Stimulated activated CD4-positive, alpha-beta T cell treated with anti-CD3 and anti-CD28 coated beads, Interleukin-1b, Interleukin-23, amount 100 ng/mL, for 24 hours (primary cell): ENCODE measurements at regions not wholly inside any gene's neighbourhood (a gene's known extent, or its start where the extent isn't known, plus 50 kb on each side); places are given as distances from the start of the nearest gene placed in this dataset.

ENCODE experiments used
- DNase-seq, 4 experiments: peaks; one replicate each; pipeline ENCODE4 v3.0.0-alpha.2; 2020; ENCODE audit warnings: low read depth in 4 of 4, low spot score in 1 of 4

DNA sequence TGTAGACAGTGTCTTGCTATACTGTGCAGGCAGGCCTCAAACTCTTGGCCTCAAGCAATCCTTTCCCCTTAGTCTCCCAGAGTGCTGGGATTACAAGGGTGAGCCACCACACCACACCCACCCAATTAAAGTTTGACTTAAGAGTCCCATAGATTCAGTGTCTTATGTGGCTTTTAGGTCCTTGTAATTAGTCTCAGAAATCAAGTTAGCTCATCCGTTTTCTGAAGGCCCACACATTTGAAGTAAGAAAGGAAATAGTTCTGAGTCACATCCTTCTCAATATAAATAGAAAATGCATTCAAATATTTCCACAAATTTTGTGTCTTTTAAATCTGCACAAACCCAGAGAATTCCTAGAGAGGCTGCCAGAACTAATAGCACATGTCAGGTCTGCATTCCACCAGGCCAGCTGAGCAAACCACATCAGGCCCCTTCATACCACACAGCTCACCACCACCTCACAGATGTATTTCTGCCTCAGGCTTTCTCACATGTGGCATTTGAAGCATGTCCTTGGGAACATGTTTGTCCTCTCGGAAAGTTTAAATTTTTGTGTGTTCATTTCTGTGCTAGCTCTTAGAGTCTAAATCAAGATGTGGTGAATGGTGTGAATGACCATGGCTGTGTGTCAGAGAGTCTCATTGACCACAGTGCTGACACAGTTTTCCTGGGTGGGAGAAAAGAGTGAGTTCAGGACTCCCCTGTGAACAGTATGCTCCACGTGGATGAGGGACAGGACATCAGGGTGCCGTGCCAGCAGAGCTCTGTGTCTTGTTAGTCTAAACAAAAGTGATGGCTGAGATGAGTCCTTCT, 148.4 kb upstream of the USP9Y start:
- no peak for DNase-seq

GRCh38 chrY:12553909-12554308, 147.1 kb upstream of the USP9Y start:
- DNase-seq = no peak

- DNase-seq = no peak
These were observed 146.0 kb upstream of the USP9Y start for GRCh38 chrY:12555005-12555404.

GRCh38 chrY:12559007-12559406, 142.0 kb upstream of the USP9Y start:
- DNase-seq = no peak

GRCh38 chrY:12576278-12576677, 124.8 kb upstream of the USP9Y start:
- no peak for DNase-seq

GRCh38 chrY:12593532-12594216, 107.4 kb upstream of the USP9Y start:
- no peak for DNase-seq

DNA sequence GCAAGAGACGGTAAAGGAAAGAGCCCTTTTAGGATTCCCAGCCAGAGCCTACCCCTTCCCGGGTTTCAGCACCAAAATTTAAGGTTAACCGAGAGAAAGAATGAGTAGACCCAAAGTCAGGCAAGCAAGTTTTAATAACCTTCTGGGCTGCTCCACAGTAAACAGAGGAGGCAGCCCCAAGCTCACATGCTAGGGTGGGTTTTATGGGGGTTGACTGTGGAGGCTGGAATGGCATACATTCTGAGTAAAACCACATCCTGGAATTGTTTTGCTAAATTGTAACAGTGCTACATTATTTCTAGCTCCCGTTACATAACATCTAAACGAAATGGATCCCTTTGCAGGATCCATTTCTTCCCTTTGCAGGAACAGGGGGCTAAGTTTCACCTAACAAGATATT, 102.2 kb upstream of the USP9Y start:
- DNase-seq = no peak

- DNase-seq = no peak
These were observed 95.6 kb upstream of the USP9Y start for GRCh38 chrY:12605426-12605825.

GRCh38 chrY:12610861-12611260, 90.2 kb upstream of the USP9Y start:
- no peak for DNase-seq

GRCh38 chrY:12615733-12616446, 85.1 kb upstream of the USP9Y start:
- DNase-seq = no peak

DNA sequence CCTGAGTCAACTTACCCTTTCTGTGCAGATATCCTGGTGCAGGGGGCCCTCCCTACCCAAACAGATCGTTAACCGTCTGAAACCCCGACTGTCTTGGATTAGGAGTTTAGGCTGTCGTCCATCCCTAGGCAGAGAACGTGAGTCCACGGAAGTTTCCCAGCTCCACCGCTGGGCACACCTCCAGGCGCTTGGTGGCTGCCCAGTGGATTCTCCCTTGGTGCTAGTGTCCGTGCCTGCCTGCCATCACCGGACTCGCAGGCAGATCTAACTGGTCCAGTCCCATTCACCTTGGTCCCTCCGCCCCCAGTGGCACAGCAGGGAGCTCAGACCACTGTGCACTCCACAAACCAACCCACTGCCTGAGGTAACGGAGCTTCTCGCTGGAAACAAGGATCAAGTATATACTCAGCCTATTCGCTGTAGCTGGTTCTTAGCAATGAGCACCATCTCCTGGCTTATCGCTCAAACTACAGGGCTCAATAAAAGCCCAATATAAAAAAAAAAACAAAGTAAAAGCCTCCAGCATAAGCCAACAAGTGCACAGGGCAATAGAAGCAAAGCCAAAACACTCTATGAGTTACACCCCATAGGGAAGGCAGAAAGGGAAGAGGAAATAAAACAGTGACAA, 79.5 kb upstream of the USP9Y start:
- no peak for DNase-seq

DNA sequence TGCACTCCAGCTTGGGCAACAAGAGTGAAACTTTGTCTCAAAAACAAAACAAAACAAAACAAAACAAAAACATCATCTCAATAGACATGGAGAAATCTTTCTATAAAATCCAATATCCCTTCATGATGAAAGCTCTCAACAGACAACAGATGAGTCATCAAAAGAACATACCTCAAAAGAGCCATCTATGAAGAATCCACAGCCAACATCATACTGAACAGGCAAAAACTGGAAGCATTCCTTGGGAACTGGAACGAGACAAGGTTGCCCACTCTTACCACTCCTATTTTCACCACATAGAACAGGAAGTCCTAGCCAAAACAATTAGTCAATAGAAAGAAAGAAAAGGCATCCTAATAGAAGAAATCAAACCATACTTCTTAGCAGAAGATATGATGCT, 77.8 kb upstream of the USP9Y start:
- DNase-seq = no peak

DNA sequence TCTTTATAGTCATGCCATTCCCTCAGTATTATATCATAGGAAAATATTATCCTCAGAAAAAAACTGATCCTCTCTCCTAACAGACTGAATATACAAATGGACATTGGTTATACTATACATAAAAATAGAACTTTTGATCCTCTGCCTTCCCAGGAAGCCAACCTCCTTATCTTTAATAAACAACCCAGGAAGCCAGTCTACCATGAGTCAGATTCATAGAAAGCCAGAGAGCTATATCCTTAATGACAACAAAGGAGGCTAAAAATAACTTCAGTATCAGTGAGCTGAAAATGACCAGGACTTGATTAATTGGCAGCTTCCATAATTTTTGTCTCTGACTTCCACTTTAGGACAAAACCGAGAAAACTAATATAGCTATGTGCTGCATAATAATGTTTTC, 58.0 kb upstream of the USP9Y start:
- DNase-seq = no peak

DNA sequence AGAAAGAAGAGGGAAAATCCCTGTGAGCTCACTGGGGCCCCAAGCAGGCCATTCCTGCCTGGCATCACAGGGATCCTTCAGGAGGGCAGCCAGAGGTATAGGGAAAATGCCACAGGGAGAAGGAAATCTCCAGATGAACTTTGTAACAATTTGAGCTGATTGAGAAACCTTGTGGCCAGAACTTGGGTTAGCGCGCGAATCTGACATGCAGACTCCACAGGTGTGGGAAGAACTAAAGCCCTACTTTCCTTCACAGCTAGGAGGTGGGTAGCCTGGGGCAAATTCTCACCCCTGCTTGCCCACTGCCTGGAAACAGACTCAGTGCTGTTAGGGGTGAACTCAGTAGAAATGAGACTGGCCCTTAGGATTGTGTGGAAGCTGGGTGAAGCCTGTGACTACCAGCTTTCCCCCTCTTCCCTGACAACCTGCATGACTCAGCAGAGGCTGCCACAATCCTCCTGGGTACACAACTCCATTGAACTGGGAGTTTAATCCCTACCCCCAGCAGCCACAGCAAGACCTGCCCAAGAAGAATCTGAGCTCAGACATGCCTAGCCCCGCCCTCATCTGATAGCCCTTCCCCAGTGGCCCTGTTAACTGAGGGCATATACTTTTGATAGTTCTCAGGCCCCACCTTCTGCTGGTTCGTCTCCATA, 57.2 kb upstream of the USP9Y start:
- DNase-seq = no peak

DNA sequence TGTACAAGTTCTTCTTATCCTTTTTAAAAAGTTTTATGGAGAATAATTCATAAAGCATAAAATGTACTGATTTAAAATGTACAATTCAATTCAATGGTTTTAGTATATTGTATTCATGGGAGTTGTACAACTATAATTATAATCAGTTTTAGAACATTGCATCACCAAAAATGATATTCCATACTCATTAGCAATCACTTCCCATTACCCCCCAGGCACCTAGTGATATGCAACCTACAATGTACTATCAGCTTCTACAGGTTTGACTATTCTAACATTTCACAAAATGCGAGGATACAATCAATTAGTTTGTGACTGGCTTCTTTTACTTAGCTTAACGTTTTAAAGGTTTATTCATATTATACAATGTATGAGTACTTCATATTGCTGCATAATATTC, 49.9 kb upstream of the USP9Y start:
- DNase-seq = no peak
